ENCODE measurements at regions not wholly inside any gene's neighbourhood (a gene's known extent, or its start where the extent isn't known, plus 50 kb on each side); places are given as distances from the start of the nearest gene placed in this dataset.

GRCh38 chr14:97413022-97413539 is 615.9 kb downstream of the VRK1 start:
- Histone ChIP-seq H3K4me3 (ENCODE audit: low read length) (peak overlapping the region; percentile 64), H3K9me3 (ENCODE audit: insufficient read depth, low read depth, low read length) (no peaks in the 10 kb centered on the region), H3K4me1 (ENCODE audit: insufficient read depth, low read length) (peaks cover 54% of the 10 kb centered on the region), H3K27me3 (ENCODE audit: insufficient read depth, low read length) (peaks cover 63% of the 10 kb centered on the region), H3K36me3 (ENCODE audit: insufficient read depth, low read depth, low read length) (no peaks in the 10 kb centered on the region), H3K27ac (ENCODE audit: low read length) (no peak overlapping the region), H3K9ac (ENCODE audit: low read depth, low read length) (peak overlapping the region; percentile 66; the same call in 1 of the 2 replicates)

GRCh38 chr14:97413966-97414717 is 617.0 kb downstream of the VRK1 start:
- H3K4me3 ChIP-seq (ENCODE audit: low read length) = peak overlapping the region; percentile 64
- no peaks in the 10 kb centered on the region for H3K9me3 ChIP-seq (ENCODE audit: insufficient read depth, low read depth, low read length)
- peaks cover 63% of the 10 kb centered on the region for H3K27me3 ChIP-seq (ENCODE audit: insufficient read depth, low read length)
- H3K36me3 ChIP-seq (ENCODE audit: insufficient read depth, low read depth, low read length) = no peaks in the 10 kb centered on the region
- peaks cover 54% of the 10 kb centered on the region for H3K4me1 ChIP-seq (ENCODE audit: insufficient read depth, low read length)
- H3K9ac ChIP-seq (ENCODE audit: low read depth, low read length) = peak overlapping the region; percentile 66; the same call in 1 of the 2 replicates
- H3K27ac ChIP-seq (ENCODE audit: low read length) = peak overlapping the region; percentile 57

- Histone ChIP-seq H3K9me3 (ENCODE audit: insufficient read depth, low read depth, low read length) (no peaks in the 10 kb centered on the region), H3K27ac (ENCODE audit: low read length) (peak overlapping the region; percentile 57), H3K36me3 (ENCODE audit: insufficient read depth, low read depth, low read length) (no peaks in the 10 kb centered on the region), H3K9ac (ENCODE audit: low read depth, low read length) (peak overlapping the region; percentile 66; the same call in 1 of the 2 replicates), H3K4me1 (ENCODE audit: insufficient read depth, low read length) (peaks cover 54% of the 10 kb centered on the region), H3K4me3 (ENCODE audit: low read length) (peak overlapping the region; percentile 64; the same call in 1 of the 2 replicates), H3K27me3 (ENCODE audit: insufficient read depth, low read length) (peaks cover 63% of the 10 kb centered on the region)
Observed at GRCh38 chr14:97414718-97415098, 617.5 kb downstream of the VRK1 start.

- Histone ChIP-seq H3K9ac (ENCODE audit: low read depth, low read length) (no peak overlapping the region), H3K27ac (ENCODE audit: low read length) (no peak overlapping the region), H3K4me1 (ENCODE audit: insufficient read depth, low read length) (peaks cover 49% of the 10 kb centered on the region), H3K36me3 (ENCODE audit: insufficient read depth, low read depth, low read length) (no peaks in the 10 kb centered on the region), H3K27me3 (ENCODE audit: insufficient read depth, low read length) (peaks cover 52% of the 10 kb centered on the region), H3K9me3 (ENCODE audit: insufficient read depth, low read depth, low read length) (no peaks in the 10 kb centered on the region), H3K4me3 (ENCODE audit: low read length) (no peak overlapping the region)
Observed at GRCh38 chr14:97415907-97416306, 618.7 kb downstream of the VRK1 start.

- peaks cover 44% of the 10 kb centered on the region for H3K4me1 ChIP-seq (ENCODE audit: insufficient read depth, low read length)
- H3K9me3 ChIP-seq (ENCODE audit: insufficient read depth, low read depth, low read length) = no peaks in the 10 kb centered on the region
- H3K27ac ChIP-seq (ENCODE audit: low read length) = no peak overlapping the region
- no peaks in the 10 kb centered on the region for H3K36me3 ChIP-seq (ENCODE audit: insufficient read depth, low read depth, low read length)
- H3K27me3 ChIP-seq (ENCODE audit: insufficient read depth, low read length) = peaks cover 46% of the 10 kb centered on the region
- no peak overlapping the region for H3K9ac ChIP-seq (ENCODE audit: low read depth, low read length)
- no peak overlapping the region for H3K4me3 ChIP-seq (ENCODE audit: low read length)
Observed at GRCh38 chr14:97416550-97416949, 619.4 kb downstream of the VRK1 start.

GRCh38 chr14:97417331-97417730 is 620.1 kb downstream of the VRK1 start:
- H3K9ac ChIP-seq (ENCODE audit: low read depth, low read length) = no peak overlapping the region
- peaks cover 38% of the 10 kb centered on the region for H3K27me3 ChIP-seq (ENCODE audit: insufficient read depth, low read length)
- H3K27ac ChIP-seq (ENCODE audit: low read length) = no peak overlapping the region
- no peak overlapping the region for H3K4me3 ChIP-seq (ENCODE audit: low read length)
- H3K36me3 ChIP-seq (ENCODE audit: insufficient read depth, low read depth, low read length) = no peaks in the 10 kb centered on the region
- H3K9me3 ChIP-seq (ENCODE audit: insufficient read depth, low read depth, low read length) = no peaks in the 10 kb centered on the region
- peaks cover 38% of the 10 kb centered on the region for H3K4me1 ChIP-seq (ENCODE audit: insufficient read depth, low read length)

- Histone ChIP-seq H3K9me3 (ENCODE audit: insufficient read depth, low read depth, low read length) (no peaks in the 10 kb centered on the region), H3K4me1 (ENCODE audit: insufficient read depth, low read length) (peaks cover 11% of the 10 kb centered on the region), H3K27ac (ENCODE audit: low read length) (no peak overlapping the region), H3K36me3 (ENCODE audit: insufficient read depth, low read depth, low read length) (no peaks in the 10 kb centered on the region), H3K4me3 (ENCODE audit: low read length) (no peak overlapping the region), H3K27me3 (ENCODE audit: insufficient read depth, low read length) (peaks cover 9% of the 10 kb centered on the region; the same call in 1 of the 2 replicates), H3K9ac (ENCODE audit: low read depth, low read length) (no peak overlapping the region)
Observed at GRCh38 chr14:97420211-97420610, 623.0 kb downstream of the VRK1 start.

GRCh38 chr14:97426776-97427175 is 629.6 kb downstream of the VRK1 start:
- Histone ChIP-seq H3K27ac (ENCODE audit: low read length) (no peak overlapping the region), H3K9me3 (ENCODE audit: insufficient read depth, low read depth, low read length) (no peaks in the 10 kb centered on the region), H3K4me3 (ENCODE audit: low read length) (no peak overlapping the region), H3K9ac (ENCODE audit: low read depth, low read length) (no peak overlapping the region), H3K27me3 (ENCODE audit: insufficient read depth, low read length) (no peaks in the 10 kb centered on the region), H3K4me1 (ENCODE audit: insufficient read depth, low read length) (no peaks in the 10 kb centered on the region), H3K36me3 (ENCODE audit: insufficient read depth, low read depth, low read length) (no peaks in the 10 kb centered on the region)

GRCh38 chr14:97428808-97429440 is 631.7 kb downstream of the VRK1 start:
- Histone ChIP-seq H3K9me3 (ENCODE audit: insufficient read depth, low read depth, low read length) (no peaks in the 10 kb centered on the region), H3K36me3 (ENCODE audit: insufficient read depth, low read depth, low read length) (no peaks in the 10 kb centered on the region), H3K9ac (ENCODE audit: low read depth, low read length) (no peak overlapping the region), H3K4me3 (ENCODE audit: low read length) (no peak overlapping the region), H3K4me1 (ENCODE audit: insufficient read depth, low read length) (no peaks in the 10 kb centered on the region), H3K27me3 (ENCODE audit: insufficient read depth, low read length) (no peaks in the 10 kb centered on the region), H3K27ac (ENCODE audit: low read length) (no peak overlapping the region)

- Histone ChIP-seq H3K9me3 (ENCODE audit: insufficient read depth, low read depth, low read length) (no peaks in the 10 kb centered on the region), H3K4me3 (ENCODE audit: low read length) (no peak overlapping the region), H3K4me1 (ENCODE audit: insufficient read depth, low read length) (no peaks in the 10 kb centered on the region), H3K9ac (ENCODE audit: low read depth, low read length) (no peak overlapping the region), H3K27ac (ENCODE audit: low read length) (no peak overlapping the region), H3K27me3 (ENCODE audit: insufficient read depth, low read length) (no peaks in the 10 kb centered on the region), H3K36me3 (ENCODE audit: insufficient read depth, low read depth, low read length) (no peaks in the 10 kb centered on the region)
Observed at GRCh38 chr14:97432586-97432985, 635.4 kb downstream of the VRK1 start.

GRCh38 chr14:97441740-97442362 is 644.7 kb downstream of the VRK1 start:
- Histone ChIP-seq H3K27me3 (ENCODE audit: insufficient read depth, low read length) (no peaks in the 10 kb centered on the region), H3K36me3 (ENCODE audit: insufficient read depth, low read depth, low read length) (no peaks in the 10 kb centered on the region), H3K4me1 (ENCODE audit: insufficient read depth, low read length) (no peaks in the 10 kb centered on the region), H3K9ac (ENCODE audit: low read depth, low read length) (no peak overlapping the region), H3K9me3 (ENCODE audit: insufficient read depth, low read depth, low read length) (no peaks in the 10 kb centered on the region), H3K27ac (ENCODE audit: low read length) (no peak overlapping the region), H3K4me3 (ENCODE audit: low read length) (no peak overlapping the region)
